A549 (cell line): ENCODE measurements at regions not wholly inside any gene's neighbourhood (a gene's known extent, or its start where the extent isn't known, plus 50 kb on each side); places are given as distances from the start of the nearest gene placed in this dataset.

Experiments
- ATAC-seq, 2 experiments: fragments of 200-7000 bp in 1 of 2; fragments of >200 bp in 1 of 2; cut with Nextera tagmentation in 1 of 2; cut with Tn5 transposase in 1 of 2; 3 replicates each; pipeline versions ENCODE4 v1.8.0 to v1.9.1; 2018 to 2020; ENCODE audit warnings: mild to moderate bottlenecking in 1 of 2, moderate library complexity in 1 of 2
- CTCF ChIA-PET: fragments of 300-600 bp; sonication (Branson Sonifier 250); formaldehyde crosslinking; extraction: SDS; loops from one replicate; lab custom pipeline; 2021; ENCODE audit warnings: antibody characterized with exemption, inconsistent platforms; lab: Yijun Ruan, JAX
- POLR2A ChIA-PET: fragments of 350-600 bp; formaldehyde crosslinking; extraction: SDS; loops from one replicate; lab custom pipeline; 2021; ENCODE audit warnings: antibody characterized with exemption, inconsistent platforms; lab: Yijun Ruan, JAX
- DNase-seq, 2 experiments: peaks; one replicate each; pipeline versions ENCODE4 v3.0.0 to v3.0.0-alpha.2; 2011 to 2016; ENCODE audit warnings: low read depth in 1 of 2, low spot score in 1 of 2
- FAIRE-seq: peaks from 2 replicates; lab custom pipeline; 2011; peaks lifted over from hg19 to GRCh38; lab: Jason Lieb, UNC
- H3K27ac ChIP-seq, 2 experiments: fragments of >200 bp; sonication (Bioruptor Twin); formaldehyde crosslinking; 3 replicates each; pipeline ENCODE4 v1.5.1; 2016 to 2017
- H3K4me1 ChIP-seq: fragments of >200 bp; sonication (Bioruptor Twin); formaldehyde crosslinking; 3 replicates; pipeline ENCODE4 v1.6.1; 2016
- H3K4me2 ChIP-seq: fragments of >200 bp; sonication (Bioruptor Twin); formaldehyde crosslinking; 3 replicates; pipeline ENCODE4 v1.6.1; 2016
- H3K4me3 ChIP-seq: fragments of >200 bp; sonication (Bioruptor Twin); formaldehyde crosslinking; 3 replicates; pipeline ENCODE4 v1.5.1; 2016
- H3K9me3 ChIP-seq: fragments of >200 bp; sonication (Bioruptor Twin); formaldehyde crosslinking; 3 replicates; pipeline ENCODE4 v1.6.1; 2016
- ATOH8 ChIP-seq: fragments of 250-450 bp; sonication (Bioruptor Pico); IDR thresholded peaks from 2 replicates; pipeline ENCODE4 v1.5.0; 2020; ENCODE audit warnings: low read depth, mild to moderate bottlenecking, moderate library complexity
- BCL3 ChIP-seq: fragments of >200 bp; sonication (Bioruptor Twin); formaldehyde crosslinking; IDR thresholded peaks from 3 replicates; pipeline ENCODE4 v1.6.1; 2016
- BHLHE40 ChIP-seq: IDR thresholded peaks from 2 replicates; pipeline ENCODE4 v1.6.1; 2012; ENCODE audit warnings: low read depth, low read length, inconsistent platforms
- CBX2 ChIP-seq: fragments of 200-600 bp; sonication (generic); IDR thresholded peaks from 2 replicates; pipeline ENCODE4 v1.6.1; 2016; ENCODE audit warnings: low read depth, mild to moderate bottlenecking, borderline replicate concordance
- EHMT2 ChIP-seq: fragments of 200-600 bp; sonication (generic); IDR thresholded peaks from 2 replicates; pipeline ENCODE4 v1.6.1; 2016; ENCODE audit warnings: antibody characterized with exemption, low read depth, mild to moderate bottlenecking, moderate library complexity
- ELK1 ChIP-seq: fragments of 150-350 bp; IDR thresholded peaks from 2 replicates; pipeline ENCODE4 v1.6.1; 2014; ENCODE audit warnings: low read depth, mild to moderate bottlenecking, low read length
- ESRRA ChIP-seq: fragments of 150-350 bp; IDR thresholded peaks from 2 replicates; pipeline ENCODE4 v1.6.1; 2014; ENCODE audit warnings: mild to moderate bottlenecking, low read length, borderline replicate concordance
- FOSB ChIP-seq: fragments of 250-450 bp; sonication (Bioruptor Pico); IDR thresholded peaks from 2 replicates; pipeline ENCODE4 v1.5.0; 2020; ENCODE audit warnings: mild to moderate bottlenecking, moderate library complexity
- FOSL2 ChIP-seq, 2 experiments: fragments of 450-650 bp in 1 of 2; fragments of >200 bp in 1 of 2; sonication (Bioruptor Twin) in 1 of 2; formaldehyde crosslinking; IDR thresholded peaks; 2 replicates each; pipeline versions ENCODE4 v1.5.0 to v1.6.1; 2016 to 2020; ENCODE audit warnings: mild to moderate bottlenecking in 1 of 2, moderate library complexity in 1 of 2
- HES2 ChIP-seq: fragments of >200 bp; sonication (Bioruptor Twin); formaldehyde crosslinking; IDR thresholded peaks from 2 replicates; pipeline ENCODE4 v1.6.1; 2016
- HOXA7 ChIP-seq: fragments of 250-450 bp; sonication (Bioruptor Pico); IDR thresholded peaks from 2 replicates; pipeline ENCODE4 v1.5.0; 2020; ENCODE audit warnings: mild to moderate bottlenecking, moderate library complexity
- HOXB5 ChIP-seq: fragments of 250-450 bp; sonication (Bioruptor Pico); IDR thresholded peaks from 2 replicates; pipeline ENCODE4 v1.5.0; 2020; ENCODE audit warnings: mild to moderate bottlenecking, moderate library complexity
- MAFK ChIP-seq: fragments of 450-650 bp; IDR thresholded peaks from 2 replicates; pipeline ENCODE4 v1.6.1; 2014; ENCODE audit not compliant: partially characterized antibody
- NR3C1 ChIP-seq: fragments of >200 bp; sonication (Bioruptor Twin); formaldehyde crosslinking; IDR thresholded peaks from 3 replicates; pipeline ENCODE4 v1.6.1; 2017
- PBX3 ChIP-seq: IDR thresholded peaks from 2 replicates; pipeline ENCODE4 v1.6.1; 2012
- PHF8 ChIP-seq: fragments of 200-600 bp; sonication (generic); IDR thresholded peaks from 2 replicates; pipeline ENCODE4 v1.6.1; 2016; ENCODE audit warnings: low read depth, mild to moderate bottlenecking, antibody characterized with exemption, moderate library complexity, borderline replicate concordance
- RARB ChIP-seq: fragments of 250-450 bp; sonication (Bioruptor Pico); IDR thresholded peaks from 2 replicates; pipeline ENCODE4 v1.8.0; 2021; ENCODE audit warnings: mild to moderate bottlenecking, moderate library complexity
- RNF2 ChIP-seq: fragments of 200-600 bp; sonication (generic); IDR thresholded peaks from 2 replicates; pipeline ENCODE4 v1.6.1; 2016; ENCODE audit warnings: low read depth, mild to moderate bottlenecking, antibody characterized with exemption, moderate library complexity, borderline replicate concordance
- TFCP2L1 ChIP-seq: fragments of 250-450 bp; sonication (Bioruptor Pico); IDR thresholded peaks from 2 replicates; pipeline ENCODE4 v1.5.0; 2021; ENCODE audit warnings: mild to moderate bottlenecking
- ZC3H11A ChIP-seq: fragments of 450-650 bp; IDR thresholded peaks from 2 replicates; pipeline ENCODE4 v1.6.1; 2014; ENCODE audit warnings: antibody characterized with exemption, mild to moderate bottlenecking
- ZFP36 ChIP-seq: fragments of 450-650 bp; IDR thresholded peaks from 2 replicates; pipeline ENCODE4 v1.6.1; 2014; ENCODE audit warnings: borderline replicate concordance; ENCODE audit not compliant: partially characterized antibody
- ZNF302 ChIP-seq: fragments of 250-450 bp; sonication (Bioruptor Pico); IDR thresholded peaks from 2 replicates; pipeline ENCODE4 v1.9.0; 2021; ENCODE audit warnings: inconsistent platforms, mild to moderate bottlenecking, moderate library complexity
- ZSCAN20 ChIP-seq: fragments of 250-450 bp; sonication (Bioruptor Pico); IDR thresholded peaks from 2 replicates; pipeline ENCODE4 v1.8.0; 2022; ENCODE audit warnings: mild to moderate bottlenecking, moderate library complexity
- WGBS: methylation state at CpG from one replicate; pipeline ENCODE4 v1.1.6; 2017; ENCODE audit errors: missing lambda C conversion rate; 5-methylcytosine and 5-hydroxymethylcytosine counted together

GRCh38 chr18:73741946-73742345 is 405.7 kb downstream of the FBXO15 start:
- no peak for ATAC-seq

GRCh38 chr18:73739098-73739497 is 408.5 kb downstream of the FBXO15 start:
- ATAC-seq (no peak), DNase-seq (no peak), FAIRE-seq (no peak)
- 43% methylated on average over 3 of the region's 3 CpGs for WGBS
- TF ChIP-seq NR3C1 (no peak), RNF2 (no peak), ESRRA (no peak), ELK1 (no peak), BCL3 (no peak), CBX2 (no peak), RARB (CRISPR knock-in tag) (no peak), ZSCAN20 (no peak), ZNF302 (CRISPR knock-in tag) (no peak), EHMT2 (no peak), TFCP2L1 (CRISPR knock-in tag) (no peak), HES2 (no peak), FOSB (CRISPR knock-in tag) (no peak), HOXB5 (CRISPR knock-in tag) (no peak), HOXA7 (CRISPR knock-in tag) (no peak), ZC3H11A (no peak), PHF8 (no peak), ZFP36 (no peak)
- H3K4me2 ChIP-seq = no peak overlapping the region
- no peak overlapping the region for H3K27ac ChIP-seq
- no peaks in the 10 kb centered on the region for H3K4me1 ChIP-seq
- POLR2A ChIA-PET = no interaction called here
- H3K4me3 ChIP-seq = no peak overlapping the region
- CTCF ChIA-PET = no interaction called here
- H3K9me3 ChIP-seq = no peaks in the 10 kb centered on the region

More at GRCh38 chr18:73741946-73742345, 405.7 kb downstream of the FBXO15 start:
- no peak for FAIRE-seq
- Histone ChIP-seq H3K4me3 (no peak overlapping the region), H3K9me3 (no peaks in the 10 kb centered on the region), H3K27ac (no peak overlapping the region), H3K4me1 (no peaks in the 10 kb centered on the region), H3K4me2 (no peak overlapping the region)
- 29% methylated on average over 4 of the region's 4 CpGs for WGBS
- POLR2A ChIA-PET = no interaction called here
- no peak for TF ChIP-seq ZSCAN20
- CTCF ChIA-PET = no interaction called here
- DNase-seq = no peak

- H3K4me1 ChIP-seq = no peaks in the 10 kb centered on the region
- no peak overlapping the region for H3K4me3 ChIP-seq
- no peak overlapping the region for H3K4me2 ChIP-seq
- no peak overlapping the region for H3K27ac ChIP-seq
- POLR2A ChIA-PET = no interaction called here
- TF ChIP-seq BHLHE40 (no peak), ATOH8 (CRISPR knock-in tag) (no peak), ELK1 (no peak), RNF2 (no peak), MAFK (no peak), RARB (CRISPR knock-in tag) (no peak), FOSL2 (IDR thresholded peaks at IDR 0.05) (no peak), FOSL2 (CRISPR knock-in tag; IDR thresholded peaks at IDR 0.05) (no peak), PBX3 (no peak)
- ATAC-seq = no peak
- no peaks in the 10 kb centered on the region for H3K9me3 ChIP-seq
- FAIRE-seq = no peak
- no peak for DNase-seq
- CTCF ChIA-PET = no interaction called here
These were observed 409.6 kb downstream of the FBXO15 start for GRCh38 chr18:73737990-73738389.
